ENCODE measurements at regions not wholly inside any gene's neighbourhood (a gene's known extent, or its start where the extent isn't known, plus 50 kb on each side); places are given as distances from the start of the nearest gene placed in this dataset.
A peak's percentile ranks its signal among the peaks of the same experiment; 100 is the strongest.
"Not testable (repeated sequence)": the region's sequence is repeated elsewhere in the genome, so short reads cannot be mapped to it uniquely, and the experiment has no call there.

GRCh38 chr22:48629631-48630432, 1197.8 kb downstream of the BRD1 start:
- TF ChIP-seq Cebpa-rat (IDR thresholded peaks at IDR 0.05) = no peak

DNA sequence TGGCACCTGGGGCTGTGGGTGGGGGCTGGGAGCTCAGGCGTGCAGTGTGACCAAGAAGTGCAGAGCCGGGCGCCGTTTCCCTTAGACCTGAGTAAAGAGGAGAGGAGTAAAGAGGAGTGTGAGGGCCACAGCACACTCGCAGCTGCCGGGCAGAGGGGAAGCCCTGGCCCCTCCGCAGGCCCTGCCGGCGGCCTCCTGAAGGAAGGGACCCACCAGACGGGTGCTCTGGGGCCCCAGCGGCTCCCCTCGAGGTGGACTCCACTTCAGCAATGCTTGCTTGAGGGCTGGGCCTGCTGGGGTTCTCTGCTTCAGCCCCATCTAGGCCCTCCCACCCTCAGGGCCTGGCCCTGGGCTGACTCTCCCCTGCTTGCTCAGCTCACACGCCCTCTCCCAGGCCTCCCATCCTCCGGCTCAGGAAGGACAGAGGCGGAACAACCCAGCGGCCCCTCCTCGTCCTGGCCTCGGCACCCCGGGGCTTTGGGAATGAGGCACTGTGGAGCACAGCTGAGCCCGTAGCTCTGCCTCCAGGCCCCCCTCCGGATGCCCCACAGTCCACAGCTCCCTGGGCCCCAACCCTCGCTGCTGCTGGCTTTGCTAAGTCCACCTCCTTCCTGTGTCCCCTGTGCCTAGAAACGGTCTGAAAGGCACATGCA, 1198.7 kb downstream of the BRD1 start:
- no peak overlapping the region for H3K4me3 ChIP-seq
- no peaks in the 10 kb centered on the region for H3K36me3 ChIP-seq
- no peak for TF ChIP-seq Cebpa-rat (IDR thresholded peaks at IDR 0.05)
- no peak overlapping the region; a peak in 2 of 22 replicates for H3K27ac ChIP-seq
- H4K20me1 ChIP-seq = peaks cover 0 to 93% (median 15%) of the 10 kb centered on the region in 11 experiments; a peak in 11 of 22 replicates
- no peaks in the 10 kb centered on the region for H3K9me3 ChIP-seq (replicated peaks in 1 of 11)
- peaks cover 11 to 100% (median 92%) of the 10 kb centered on the region in 10 experiments; a peak in 18 of 20 replicates for H3K4me1 ChIP-seq
- no peak overlapping the region; a peak in 2 of 22 replicates for H3K9ac ChIP-seq
- peaks cover 0 to 26% (median 14%) of the 10 kb centered on the region in 11 experiments; a peak in 12 of 22 replicates for H3K27me3 ChIP-seq
- peak overlapping the region in 8 of 11 experiments; percentile 7 to 98 (median 82); a peak in 13 of 22 replicates for H3K4me2 ChIP-seq

More at GRCh38 chr22:48629631-48630432, 1197.8 kb downstream of the BRD1 start:
- no peak overlapping the region for H3K27ac ChIP-seq
- peaks cover 0 to 26% (median 14%) of the 10 kb centered on the region in 11 experiments; a peak in 12 of 22 replicates for H3K27me3 ChIP-seq
- H3K9me3 ChIP-seq (replicated peaks in 1 of 11) = no peaks in the 10 kb centered on the region
- H3K36me3 ChIP-seq = no peaks in the 10 kb centered on the region
- peak overlapping the region in 1 of 11 experiments; percentile 5; a peak in 1 of 22 replicates for H3K9ac ChIP-seq
- no peak overlapping the region for H3K4me3 ChIP-seq
- peaks cover 0 to 86% (median 14%) of the 10 kb centered on the region in 11 experiments; a peak in 11 of 22 replicates for H4K20me1 ChIP-seq
- H3K4me2 ChIP-seq = peak overlapping the region in 7 of 11 experiments; percentile 21 to 98 (median 94); a peak in 13 of 22 replicates
- H3K4me1 ChIP-seq = peaks cover 13 to 100% (median 92%) of the 10 kb centered on the region in 10 experiments

- Histone ChIP-seq H3K9ac (peak overlapping the region in 3 of 11 experiments; percentile 2 to 57 (median 33); a peak in 4 of 22 replicates), H3K27ac (peak overlapping the region in 3 of 11 experiments; percentile 23 to 52 (median 23); a peak in 3 of 22 replicates), H3K36me3 (no peaks in the 10 kb centered on the region), H3K4me2 (peak overlapping the region in 10 of 11 experiments; percentile 33 to 98 (median 69); a peak in 18 of 22 replicates), H3K27me3 (peaks cover 0 to 26% (median 14%) of the 10 kb centered on the region in 11 experiments; a peak in 12 of 22 replicates), H3K4me1 (peaks cover 11 to 90% (median 82%) of the 10 kb centered on the region in 10 experiments; a peak in 18 of 20 replicates), H3K4me3 (no peak overlapping the region), H4K20me1 (peaks cover 0 to 98% (median 15%) of the 10 kb centered on the region in 11 experiments; a peak in 11 of 22 replicates), H3K9me3 (replicated peaks in 1 of 11) (no peaks in the 10 kb centered on the region)
- no peak for TF ChIP-seq Cebpa-rat (IDR thresholded peaks at IDR 0.05)
Observed at GRCh38 chr22:48627966-48628365, 1199.7 kb downstream of the BRD1 start.

- H3K4me2 ChIP-seq = peak overlapping the region; percentile 33 to 98 (median 67); a peak in 19 of 22 replicates
- peak overlapping the region in 1 of 11 experiments; percentile 57; a peak in 1 of 22 replicates for H3K9ac ChIP-seq
- H3K9me3 ChIP-seq (replicated peaks in 1 of 11) = no peaks in the 10 kb centered on the region
- H3K27ac ChIP-seq = peak overlapping the region in 2 of 11 experiments; percentile 32 to 57; a peak in 3 of 22 replicates
- H3K4me1 ChIP-seq = peaks cover 9 to 83% (median 74%) of the 10 kb centered on the region in 10 experiments; a peak in 18 of 20 replicates
- no peaks in the 10 kb centered on the region for H3K36me3 ChIP-seq
- no peak overlapping the region for H3K4me3 ChIP-seq
- H4K20me1 ChIP-seq = peaks cover 0 to 98% (median 15%) of the 10 kb centered on the region in 11 experiments; a peak in 11 of 22 replicates
- no peak for TF ChIP-seq Cebpa-rat (IDR thresholded peaks at IDR 0.05)
- H3K27me3 ChIP-seq = peaks cover 0 to 26% (median 14%) of the 10 kb centered on the region in 11 experiments; a peak in 12 of 22 replicates
Observed at GRCh38 chr22:48627203-48627602, 1200.5 kb downstream of the BRD1 start.

GRCh38 chr22:48624401-48624800, 1203.3 kb downstream of the BRD1 start:
- no peak overlapping the region for H3K27ac ChIP-seq
- H3K9ac ChIP-seq = no peak overlapping the region
- H3K27me3 ChIP-seq = peaks cover 0 to 26% (median 14%) of the 10 kb centered on the region in 11 experiments; a peak in 12 of 22 replicates
- no peak for TF ChIP-seq Cebpa-rat (IDR thresholded peaks at IDR 0.05)
- H3K4me2 ChIP-seq = peak overlapping the region in 8 of 11 experiments; percentile 22 to 73 (median 56); a peak in 14 of 22 replicates
- peaks cover 9 to 55% (median 46%) of the 10 kb centered on the region in 10 experiments; a peak in 18 of 20 replicates for H3K4me1 ChIP-seq
- H3K36me3 ChIP-seq = no peaks in the 10 kb centered on the region
- peaks cover 0 to 87% (median 13%) of the 10 kb centered on the region in 11 experiments; a peak in 11 of 22 replicates for H4K20me1 ChIP-seq
- no peak overlapping the region for H3K4me3 ChIP-seq
- H3K9me3 ChIP-seq (replicated peaks in 1 of 11) = no peaks in the 10 kb centered on the region

GRCh38 chr22:48622891-48623545, 1204.7 kb downstream of the BRD1 start:
- peaks cover 0 to 26% (median 14%) of the 10 kb centered on the region in 11 experiments; a peak in 12 of 22 replicates for H3K27me3 ChIP-seq
- H3K4me1 ChIP-seq = peaks cover 9 to 41% (median 32%) of the 10 kb centered on the region in 10 experiments; a peak in 18 of 20 replicates
- no peak overlapping the region for H3K4me2 ChIP-seq
- no peaks in the 10 kb centered on the region for H3K9me3 ChIP-seq (replicated peaks in 1 of 11)
- no peak overlapping the region for H3K27ac ChIP-seq
- H4K20me1 ChIP-seq = peaks cover 0 to 82% (median 13%) of the 10 kb centered on the region in 11 experiments; a peak in 11 of 22 replicates
- H3K9ac ChIP-seq = no peak overlapping the region
- H3K36me3 ChIP-seq = no peaks in the 10 kb centered on the region
- H3K4me3 ChIP-seq = no peak overlapping the region
- TF ChIP-seq Cebpa-rat (IDR thresholded peaks at IDR 0.05) = no peak

DNA sequence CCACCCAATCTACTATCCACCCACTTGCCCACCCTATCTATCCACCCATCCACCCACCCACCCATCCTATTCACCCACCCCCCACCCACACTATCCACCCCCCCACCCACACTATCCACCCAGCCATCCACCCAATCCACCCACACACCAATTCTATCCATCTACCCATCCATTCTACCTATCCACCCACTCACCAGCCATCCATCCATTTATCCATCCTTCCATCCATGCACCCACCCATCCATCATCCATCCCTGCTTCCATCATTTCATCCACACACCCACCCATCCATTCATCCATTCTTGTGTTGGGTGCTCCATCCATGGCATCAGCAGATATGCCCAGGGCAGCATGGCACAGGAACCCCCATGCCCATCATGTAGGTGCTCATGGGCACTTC, 1206.6 kb downstream of the BRD1 start:
- H3K27me3 ChIP-seq = peaks cover 0 to 11% (median 10%) of the 10 kb centered on the region in 11 experiments; a peak in 12 of 22 replicates
- H3K9me3 ChIP-seq (replicated peaks in 1 of 11) = no peaks in the 10 kb centered on the region
- no peak overlapping the region for H3K4me3 ChIP-seq
- H3K27ac ChIP-seq = no peak overlapping the region
- no peak overlapping the region for H3K4me2 ChIP-seq
- H3K9ac ChIP-seq = no peak overlapping the region
- H4K20me1 ChIP-seq = peaks cover 0 to 82% (median 10%) of the 10 kb centered on the region in 11 experiments; a peak in 10 of 22 replicates
- TF ChIP-seq Cebpa-rat (IDR thresholded peaks at IDR 0.05) = no peak
- H3K4me1 ChIP-seq = peaks cover 0 to 22% (median 17%) of the 10 kb centered on the region in 10 experiments; a peak in 14 of 20 replicates
- H3K36me3 ChIP-seq = no peaks in the 10 kb centered on the region

- H3K27me3 ChIP-seq; H3K27ac ChIP-seq; H3K4me2 ChIP-seq; H3K9ac ChIP-seq; H3K9me3 ChIP-seq (replicated peaks in 1 of 11); H3K4me3 ChIP-seq; H3K36me3 ChIP-seq: not testable (repeated sequence)
- Histone ChIP-seq H3K4me1 (peaks cover 0 to 21% (median 15%) of the 10 kb centered on the region in 10 experiments; a peak in 14 of 20 replicates), H4K20me1 (peaks cover 0 to 82% (median 7%) of the 10 kb centered on the region in 11 experiments; a peak in 11 of 22 replicates)
Observed at GRCh38 chr22:48620460-48620859, 1207.2 kb downstream of the BRD1 start.
